GM23338 (cell line): ENCODE measurements at regions not wholly inside any gene's neighbourhood (a gene's known extent, or its start where the extent isn't known, plus 50 kb on each side); places are given as distances from the start of the nearest gene placed in this dataset.

Experiments
- ATAC-seq: fragments of 200-7000 bp; cut with Tn5 transposase; 3 replicates; pipeline ENCODE4 v1.9.1; 2020
- DNase-seq: peaks from one replicate; pipeline ENCODE4 v3.0.0-alpha.2; 2015; ENCODE audit warnings: low spot score
- H2AFZ ChIP-seq: fragments of 200-600 bp; sonication (generic); 2 replicates; pipeline ENCODE4 v1.8.0; 2016; ENCODE audit warnings: antibody characterized with exemption, mild to moderate bottlenecking, moderate library complexity
- H3F3A ChIP-seq: fragments of 200-600 bp; sonication (generic); replicated peaks from 2 replicates; pipeline ENCODE4 v1.8.0; 2017; ENCODE audit warnings: antibody characterized with exemption, mixed run types, low read depth
- H3K27ac ChIP-seq: fragments of 200-600 bp; sonication (generic); 2 replicates; pipeline ENCODE4 v1.6.1; 2016; ENCODE audit warnings: low read depth
- H3K27me3 ChIP-seq: fragments of 200-600 bp; sonication (generic); 2 replicates; pipeline ENCODE4 v1.8.0; 2016; ENCODE audit warnings: mild to moderate bottlenecking, mixed run types, moderate library complexity; ENCODE audit not compliant: insufficient read depth
- H3K36me3 ChIP-seq: fragments of 200-600 bp; sonication (generic); 2 replicates; pipeline ENCODE4 v1.8.0; 2016; ENCODE audit warnings: mild to moderate bottlenecking; ENCODE audit not compliant: insufficient read depth
- H3K4me1 ChIP-seq: fragments of 200-600 bp; sonication (generic); 2 replicates; pipeline ENCODE4 v1.8.0; 2016; ENCODE audit warnings: mild to moderate bottlenecking, moderate library complexity; ENCODE audit not compliant: insufficient read depth
- H3K4me2 ChIP-seq: fragments of 200-600 bp; sonication (generic); 2 replicates; pipeline ENCODE4 v1.7.1; 2017; ENCODE audit warnings: mixed run types
- H3K4me3 ChIP-seq: fragments of 200-600 bp; sonication (generic); 2 replicates; pipeline ENCODE4 v1.6.1; 2016; ENCODE audit warnings: mixed run types
- H3K79me2 ChIP-seq: fragments of 200-600 bp; sonication (generic); replicated peaks from 2 replicates; pipeline ENCODE4 v1.8.0; 2017; ENCODE audit warnings: mild to moderate bottlenecking; ENCODE audit not compliant: insufficient read depth
- H3K9me2 ChIP-seq: fragments of 200-600 bp; sonication (generic); 2 replicates; pipeline ENCODE4 v1.8.0; 2017; ENCODE audit not compliant: insufficient read depth
- H4K20me1 ChIP-seq: fragments of 200-600 bp; sonication (generic); replicated peaks from 2 replicates; pipeline ENCODE4 v1.8.0; 2017; ENCODE audit warnings: mild to moderate bottlenecking; ENCODE audit not compliant: insufficient read depth
- H3K27ac Mint-ChIP-seq: 2 replicates; pipeline ENCODE4 v1.8.0; 2020; ENCODE audit warnings: inconsistent platforms, mild to moderate bottlenecking, moderate library complexity, mixed read lengths
- H3K27me3 Mint-ChIP-seq: 3 replicates; pipeline ENCODE4 v1.8.0; 2022; ENCODE audit warnings: low read depth, mild to moderate bottlenecking, moderate library complexity, mixed read lengths, inconsistent platforms; ENCODE audit not compliant: insufficient read depth, poor library complexity
- H3K36me3 Mint-ChIP-seq: 3 replicates; pipeline ENCODE4 v1.8.0; 2021; ENCODE audit warnings: low read depth, mild to moderate bottlenecking, inconsistent platforms, moderate library complexity, mixed read lengths
- H3K4me1 Mint-ChIP-seq: 3 replicates; pipeline ENCODE4 v1.8.0; 2020; ENCODE audit warnings: mild to moderate bottlenecking, inconsistent platforms, mixed read lengths
- H3K4me3 Mint-ChIP-seq: 3 replicates; pipeline ENCODE4 v1.8.0; 2021; ENCODE audit warnings: moderate library complexity, mild to moderate bottlenecking, inconsistent platforms, mixed read lengths
- H3K9me3 Mint-ChIP-seq: 3 replicates; pipeline ENCODE4 v1.8.0; 2020; ENCODE audit warnings: moderate library complexity, mild to moderate bottlenecking, inconsistent platforms, mixed read lengths
- CREB1 ChIP-seq: fragments of 250-450 bp; sonication (Bioruptor Pico); IDR thresholded peaks from 2 replicates; pipeline ENCODE4 v1.5.0; 2020; ENCODE audit warnings: low read depth, mild to moderate bottlenecking, moderate library complexity
- CTCF ChIP-seq, 2 experiments: fragments of 200-600 bp in 1 of 2; sonication (generic) in 1 of 2; conservative IDR thresholded peaks; 2 replicates each; pipeline versions ENCODE4 v1.5.1 to v1.6.1; 2016 to 2017; ENCODE audit warnings: antibody characterized with exemption in 2 of 2, low read depth in 2 of 2, mild to moderate bottlenecking in 2 of 2, moderate library complexity in 1 of 2
- ETS1 ChIP-seq: IDR thresholded peaks from 2 replicates; pipeline ENCODE4 v1.6.1; 2016; ENCODE audit warnings: antibody characterized with exemption
- EZH2 ChIP-seq: fragments of 200-600 bp; sonication (generic); IDR thresholded peaks from one replicate; pipeline ENCODE4 v1.8.0; 2017; ENCODE audit warnings: antibody characterized with exemption, mild to moderate bottlenecking, low read depth; ENCODE audit not compliant: unreplicated experiment
- EZH2phosphoT487 ChIP-seq: fragments of 200-600 bp; sonication (generic); IDR thresholded peaks from one replicate; pipeline ENCODE4 v1.8.1; 2018; ENCODE audit warnings: antibody characterized with exemption; ENCODE audit not compliant: unreplicated experiment
- JUNB ChIP-seq: IDR thresholded peaks from one replicate; pipeline ENCODE4 v1.6.1; 2016; ENCODE audit warnings: antibody characterized with exemption; ENCODE audit not compliant: unreplicated experiment
- NANOG ChIP-seq: IDR thresholded peaks from 2 replicates; pipeline ENCODE4 v1.6.1; 2016; ENCODE audit warnings: antibody characterized with exemption, borderline replicate concordance
- POLR2AphosphoS5 ChIP-seq: IDR thresholded peaks from 2 replicates; pipeline ENCODE4 v1.6.1; 2016; ENCODE audit warnings: antibody characterized with exemption, low read depth
- STAT1 ChIP-seq: IDR thresholded peaks from one replicate; pipeline ENCODE4 v1.6.1; 2016; ENCODE audit warnings: antibody characterized with exemption; ENCODE audit not compliant: unreplicated experiment
- ZNF114 ChIP-seq: fragments of 250-450 bp; sonication (Bioruptor Pico); IDR thresholded peaks from 2 replicates; pipeline ENCODE4 v1.5.0; 2020; ENCODE audit warnings: mild to moderate bottlenecking, moderate library complexity
- ZNF331 ChIP-seq: fragments of 250-450 bp; sonication (Bioruptor Pico); IDR thresholded peaks from 2 replicates; pipeline ENCODE4 v1.5.0; 2020; ENCODE audit warnings: low read depth, mild to moderate bottlenecking, moderate library complexity
- TF ChIP-seq, protein P1 (sequence below): fragments of 250-450 bp; sonication (Bioruptor Pico); IDR thresholded peaks from 2 replicates; pipeline ENCODE4 v1.5.0; 2020; ENCODE audit warnings: mild to moderate bottlenecking, moderate library complexity
- TF ChIP-seq, protein P2 (sequence below): IDR thresholded peaks from one replicate; pipeline ENCODE4 v1.6.1; 2018; ENCODE audit warnings: antibody characterized with exemption; ENCODE audit not compliant: unreplicated experiment

GRCh38 chr3:18951333-18951732 is 197.0 kb upstream of the KCNH8 start:
- Histone ChIP-seq H4K20me1 (no peaks in the 10 kb centered on the region), H3K27ac (no peak overlapping the region), H3K4me2 (no peak overlapping the region), H2AFZ (no peak overlapping the region), H3K4me3 (no peak overlapping the region), H3K36me3 (no peaks in the 10 kb centered on the region), H3F3A (no peaks in the 10 kb centered on the region), H3K27me3 (no peaks in the 10 kb centered on the region), H3K79me2 (no peaks in the 10 kb centered on the region), H3K9me2 (no peaks in the 10 kb centered on the region), H3K4me1 (no peaks in the 10 kb centered on the region; the same call in 1 of the 2 replicates)
- TF ChIP-seq, protein P1, sequence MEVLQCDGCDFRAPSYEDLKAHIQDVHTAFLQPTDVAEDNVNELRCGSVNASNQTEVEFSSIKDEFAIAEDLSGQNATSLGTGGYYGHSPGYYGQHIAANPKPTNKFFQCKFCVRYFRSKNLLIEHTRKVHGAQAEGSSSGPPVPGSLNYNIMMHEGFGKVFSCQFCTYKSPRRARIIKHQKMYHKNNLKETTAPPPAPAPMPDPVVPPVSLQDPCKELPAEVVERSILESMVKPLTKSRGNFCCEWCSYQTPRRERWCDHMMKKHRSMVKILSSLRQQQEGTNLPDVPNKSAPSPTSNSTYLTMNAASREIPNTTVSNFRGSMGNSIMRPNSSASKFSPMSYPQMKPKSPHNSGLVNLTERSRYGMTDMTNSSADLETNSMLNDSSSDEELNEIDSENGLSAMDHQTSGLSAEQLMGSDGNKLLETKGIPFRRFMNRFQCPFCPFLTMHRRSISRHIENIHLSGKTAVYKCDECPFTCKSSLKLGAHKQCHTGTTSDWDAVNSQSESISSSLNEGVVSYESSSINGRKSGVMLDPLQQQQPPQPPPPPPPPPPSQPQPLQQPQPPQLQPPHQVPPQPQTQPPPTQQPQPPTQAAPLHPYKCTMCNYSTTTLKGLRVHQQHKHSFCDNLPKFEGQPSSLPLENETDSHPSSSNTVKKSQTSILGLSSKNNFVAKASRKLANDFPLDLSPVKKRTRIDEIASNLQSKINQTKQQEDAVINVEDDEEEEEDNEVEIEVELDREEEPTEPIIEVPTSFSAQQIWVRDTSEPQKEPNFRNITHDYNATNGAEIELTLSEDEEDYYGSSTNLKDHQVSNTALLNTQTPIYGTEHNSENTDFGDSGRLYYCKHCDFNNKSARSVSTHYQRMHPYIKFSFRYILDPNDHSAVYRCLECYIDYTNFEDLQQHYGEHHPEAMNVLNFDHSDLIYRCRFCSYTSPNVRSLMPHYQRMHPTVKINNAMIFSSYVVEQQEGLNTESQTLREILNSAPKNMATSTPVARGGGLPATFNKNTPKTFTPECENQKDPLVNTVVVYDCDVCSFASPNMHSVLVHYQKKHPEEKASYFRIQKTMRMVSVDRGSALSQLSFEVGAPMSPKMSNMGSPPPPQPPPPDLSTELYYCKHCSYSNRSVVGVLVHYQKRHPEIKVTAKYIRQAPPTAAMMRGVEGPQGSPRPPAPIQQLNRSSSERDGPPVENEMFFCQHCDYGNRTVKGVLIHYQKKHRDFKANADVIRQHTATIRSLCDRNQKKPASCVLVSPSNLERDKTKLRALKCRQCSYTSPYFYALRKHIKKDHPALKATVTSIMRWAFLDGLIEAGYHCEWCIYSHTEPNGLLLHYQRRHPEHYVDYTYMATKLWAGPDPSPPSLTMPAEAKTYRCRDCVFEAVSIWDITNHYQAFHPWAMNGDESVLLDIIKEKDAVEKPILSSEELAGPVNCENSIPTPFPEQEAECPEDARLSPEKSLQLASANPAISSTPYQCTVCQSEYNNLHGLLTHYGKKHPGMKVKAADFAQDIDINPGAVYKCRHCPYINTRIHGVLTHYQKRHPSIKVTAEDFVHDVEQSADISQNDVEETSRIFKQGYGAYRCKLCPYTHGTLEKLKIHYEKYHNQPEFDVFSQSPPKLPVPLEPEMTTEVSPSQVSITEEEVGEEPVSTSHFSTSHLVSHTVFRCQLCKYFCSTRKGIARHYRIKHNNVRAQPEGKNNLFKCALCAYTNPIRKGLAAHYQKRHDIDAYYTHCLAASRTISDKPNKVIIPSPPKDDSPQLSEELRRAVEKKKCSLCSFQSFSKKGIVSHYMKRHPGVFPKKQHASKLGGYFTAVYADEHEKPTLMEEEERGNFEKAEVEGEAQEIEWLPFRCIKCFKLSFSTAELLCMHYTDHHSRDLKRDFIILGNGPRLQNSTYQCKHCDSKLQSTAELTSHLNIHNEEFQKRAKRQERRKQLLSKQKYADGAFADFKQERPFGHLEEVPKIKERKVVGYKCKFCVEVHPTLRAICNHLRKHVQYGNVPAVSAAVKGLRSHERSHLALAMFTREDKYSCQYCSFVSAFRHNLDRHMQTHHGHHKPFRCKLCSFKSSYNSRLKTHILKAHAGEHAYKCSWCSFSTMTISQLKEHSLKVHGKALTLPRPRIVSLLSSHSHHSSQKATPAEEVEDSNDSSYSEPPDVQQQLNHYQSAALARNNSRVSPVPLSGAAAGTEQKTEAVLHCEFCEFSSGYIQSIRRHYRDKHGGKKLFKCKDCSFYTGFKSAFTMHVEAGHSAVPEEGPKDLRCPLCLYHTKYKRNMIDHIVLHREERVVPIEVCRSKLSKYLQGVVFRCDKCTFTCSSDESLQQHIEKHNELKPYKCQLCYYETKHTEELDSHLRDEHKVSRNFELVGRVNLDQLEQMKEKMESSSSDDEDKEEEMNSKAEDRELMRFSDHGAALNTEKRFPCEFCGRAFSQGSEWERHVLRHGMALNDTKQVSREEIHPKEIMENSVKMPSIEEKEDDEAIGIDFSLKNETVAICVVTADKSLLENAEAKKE: no peak
- TF ChIP-seq ETS1 (no peak), CTCF (conservative IDR thresholded peaks at IDR 0.05; ENCODE audit: low read depth in 2 of 2) (no peak), POLR2AphosphoS5 (no peak), EZH2phosphoT487 (no peak), EZH2 (no peak), ZNF114 (CRISPR knock-in tag) (no peak), STAT1 (no peak), NANOG (no peak), ZNF331 (CRISPR knock-in tag) (no peak), CREB1 (no peak), JUNB (no peak)
- TF ChIP-seq, protein P2, sequence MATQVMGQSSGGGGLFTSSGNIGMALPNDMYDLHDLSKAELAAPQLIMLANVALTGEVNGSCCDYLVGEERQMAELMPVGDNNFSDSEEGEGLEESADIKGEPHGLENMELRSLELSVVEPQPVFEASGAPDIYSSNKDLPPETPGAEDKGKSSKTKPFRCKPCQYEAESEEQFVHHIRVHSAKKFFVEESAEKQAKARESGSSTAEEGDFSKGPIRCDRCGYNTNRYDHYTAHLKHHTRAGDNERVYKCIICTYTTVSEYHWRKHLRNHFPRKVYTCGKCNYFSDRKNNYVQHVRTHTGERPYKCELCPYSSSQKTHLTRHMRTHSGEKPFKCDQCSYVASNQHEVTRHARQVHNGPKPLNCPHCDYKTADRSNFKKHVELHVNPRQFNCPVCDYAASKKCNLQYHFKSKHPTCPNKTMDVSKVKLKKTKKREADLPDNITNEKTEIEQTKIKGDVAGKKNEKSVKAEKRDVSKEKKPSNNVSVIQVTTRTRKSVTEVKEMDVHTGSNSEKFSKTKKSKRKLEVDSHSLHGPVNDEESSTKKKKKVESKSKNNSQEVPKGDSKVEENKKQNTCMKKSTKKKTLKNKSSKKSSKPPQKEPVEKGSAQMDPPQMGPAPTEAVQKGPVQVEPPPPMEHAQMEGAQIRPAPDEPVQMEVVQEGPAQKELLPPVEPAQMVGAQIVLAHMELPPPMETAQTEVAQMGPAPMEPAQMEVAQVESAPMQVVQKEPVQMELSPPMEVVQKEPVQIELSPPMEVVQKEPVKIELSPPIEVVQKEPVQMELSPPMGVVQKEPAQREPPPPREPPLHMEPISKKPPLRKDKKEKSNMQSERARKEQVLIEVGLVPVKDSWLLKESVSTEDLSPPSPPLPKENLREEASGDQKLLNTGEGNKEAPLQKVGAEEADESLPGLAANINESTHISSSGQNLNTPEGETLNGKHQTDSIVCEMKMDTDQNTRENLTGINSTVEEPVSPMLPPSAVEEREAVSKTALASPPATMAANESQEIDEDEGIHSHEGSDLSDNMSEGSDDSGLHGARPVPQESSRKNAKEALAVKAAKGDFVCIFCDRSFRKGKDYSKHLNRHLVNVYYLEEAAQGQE: no peak
- no peak overlapping the region for H3K27ac Mint-ChIP-seq
- ATAC-seq: no peak
- peaks cover 1% of the 10 kb centered on the region for H3K27me3 Mint-ChIP-seq
- H3K4me3 Mint-ChIP-seq: no peak overlapping the region
- no peaks in the 10 kb centered on the region; the same call in 2 of the 3 replicates for H3K9me3 Mint-ChIP-seq
- peaks cover 3% of the 10 kb centered on the region; the same call in 2 of the 3 replicates for H3K4me1 Mint-ChIP-seq
- no peaks in the 10 kb centered on the region for H3K36me3 Mint-ChIP-seq
- no peak for DNase-seq
